ENCODE measurements at regions not wholly inside any gene's neighbourhood (a gene's known extent, or its start where the extent isn't known, plus 50 kb on each side); places are given as distances from the start of the nearest gene placed in this dataset.

GRCh38 chr2:111711270-111711669 lies 172.7 kb downstream of the ANAPC1 start:
- Histone ChIP-seq H3K27ac (ENCODE audit: low read length, poor library complexity, severe bottlenecking) (no peak overlapping the region), H3K4me1 (ENCODE audit: control insufficient read depth, insufficient read depth, low read depth, low read length) (peaks cover 31% of the 10 kb centered on the region), H3K79me1 (replicated peaks; ENCODE audit: low read length, poor library complexity, severe bottlenecking) (no peaks in the 10 kb centered on the region), H2AK5ac (ENCODE audit: low read length, severe bottlenecking) (no peak overlapping the region), H4K8ac (ENCODE audit: low read length) (no peak overlapping the region), H3K4me2 (ENCODE audit: low read length, poor library complexity, severe bottlenecking) (no peak overlapping the region), H3K18ac (ENCODE audit: low read depth in 1 of 2, low read length in 2 of 2) (no peak overlapping the region), H2BK15ac (ENCODE audit: low read depth, poor library complexity, severe bottlenecking) (no peak overlapping the region), H3K9me3 (ENCODE audit: control insufficient read depth, low read length) (peaks cover 4% of the 10 kb centered on the region), H3K9ac (ENCODE audit: low read length) (no peak overlapping the region), H3K36me3 (ENCODE audit: control insufficient read depth in 1 of 2, insufficient read depth in 2 of 2, low read depth in 1 of 2, low read length in 2 of 2) (no peaks in the 10 kb centered on the region), H2BK12ac (ENCODE audit: low read length in 2 of 2) (no peak overlapping the region), H2BK120ac (ENCODE audit: low read depth, low read length) (no peak overlapping the region), H3K27me3 (ENCODE audit: control insufficient read depth in 1 of 2, insufficient read depth in 1 of 2, low read length in 2 of 2) (peaks cover 0 to 12% of the 10 kb centered on the region in 2 experiments), H3K23ac (ENCODE audit: low read length in 2 of 2) (no peak overlapping the region), H4K91ac (ENCODE audit: low read length) (no peak overlapping the region), H3K14ac (ENCODE audit: low read length in 2 of 2) (no peak overlapping the region), H3K4ac (ENCODE audit: low read depth in 1 of 2, low read length in 2 of 2) (no peak overlapping the region), H3K4me3 (ENCODE audit: insufficient read depth in 1 of 2, low read depth in 1 of 2, low read length in 2 of 2) (no peak overlapping the region), H2AFZ (ENCODE audit: low read depth, low read length) (no peak overlapping the region), H2BK5ac (ENCODE audit: low read depth, low read length, poor library complexity, severe bottlenecking) (no peak overlapping the region)
- no peak for DNase-seq
- WGBS: 67% methylated on average over 1 of the region's 4 CpGs

- Histone ChIP-seq H2BK12ac (ENCODE audit: low read length in 2 of 2) (no peak overlapping the region), H3K4me3 (ENCODE audit: insufficient read depth in 1 of 2, low read depth in 1 of 2, low read length in 2 of 2) (no peak overlapping the region), H3K4me1 (ENCODE audit: control insufficient read depth, insufficient read depth, low read depth, low read length) (peaks cover 23% of the 10 kb centered on the region), H3K36me3 (ENCODE audit: control insufficient read depth in 1 of 2, insufficient read depth in 2 of 2, low read depth in 1 of 2, low read length in 2 of 2) (no peaks in the 10 kb centered on the region), H4K8ac (ENCODE audit: low read length) (no peak overlapping the region), H3K14ac (ENCODE audit: low read length in 2 of 2) (no peak overlapping the region), H2AK5ac (ENCODE audit: low read length, severe bottlenecking) (no peak overlapping the region), H3K4me2 (ENCODE audit: low read length, poor library complexity, severe bottlenecking) (no peak overlapping the region), H2BK15ac (ENCODE audit: low read depth, poor library complexity, severe bottlenecking) (no peak overlapping the region), H4K91ac (ENCODE audit: low read length) (no peak overlapping the region), H2BK5ac (ENCODE audit: low read depth, low read length, poor library complexity, severe bottlenecking) (no peak overlapping the region), H3K9me3 (ENCODE audit: control insufficient read depth, low read length) (peaks cover 4% of the 10 kb centered on the region), H2BK120ac (ENCODE audit: low read depth, low read length) (no peak overlapping the region), H3K23ac (ENCODE audit: low read length in 2 of 2) (no peak overlapping the region), H3K4ac (ENCODE audit: low read depth in 1 of 2, low read length in 2 of 2) (no peak overlapping the region), H3K27ac (ENCODE audit: low read length, poor library complexity, severe bottlenecking) (no peak overlapping the region), H3K9ac (ENCODE audit: low read length) (no peak overlapping the region), H3K18ac (ENCODE audit: low read depth in 1 of 2, low read length in 2 of 2) (no peak overlapping the region), H2AFZ (ENCODE audit: low read depth, low read length) (no peak overlapping the region), H3K79me1 (replicated peaks; ENCODE audit: low read length, poor library complexity, severe bottlenecking) (no peaks in the 10 kb centered on the region), H3K27me3 (ENCODE audit: control insufficient read depth in 1 of 2, insufficient read depth in 1 of 2, low read length in 2 of 2) (peaks cover 0 to 8% of the 10 kb centered on the region in 2 experiments)
- no peak for DNase-seq
- whole genome bisulfite sequencing: 60% methylated on average over 4 of the region's 7 CpGs
Observed at GRCh38 chr2:111712361-111712760, 171.6 kb downstream of the ANAPC1 start.

GRCh38 chr2:111712940-111713515 lies 171.0 kb downstream of the ANAPC1 start:
- H3K4me1 ChIP-seq (ENCODE audit: control insufficient read depth, insufficient read depth, low read depth, low read length): peaks cover 20% of the 10 kb centered on the region
- no peak overlapping the region for H3K4ac ChIP-seq (ENCODE audit: low read depth in 1 of 2, low read length in 2 of 2)
- H3K23ac ChIP-seq (ENCODE audit: low read length in 2 of 2): no peak overlapping the region
- peaks cover 4% of the 10 kb centered on the region for H3K9me3 ChIP-seq (ENCODE audit: control insufficient read depth, low read length)
- no peak overlapping the region for H4K8ac ChIP-seq (ENCODE audit: low read length)
- no peak overlapping the region for H2BK12ac ChIP-seq (ENCODE audit: low read length in 2 of 2)
- no peak overlapping the region for H2BK15ac ChIP-seq (ENCODE audit: low read depth, poor library complexity, severe bottlenecking)
- H4K91ac ChIP-seq (ENCODE audit: low read length): no peak overlapping the region
- no peak overlapping the region for H2AK5ac ChIP-seq (ENCODE audit: low read length, severe bottlenecking)
- H3K14ac ChIP-seq (ENCODE audit: low read length in 2 of 2): peak overlapping the region in 1 of 2 experiments; percentile 53
- no peak overlapping the region for H2BK5ac ChIP-seq (ENCODE audit: low read depth, low read length, poor library complexity, severe bottlenecking)
- H3K79me1 ChIP-seq (replicated peaks; ENCODE audit: low read length, poor library complexity, severe bottlenecking): no peaks in the 10 kb centered on the region
- H3K9ac ChIP-seq (ENCODE audit: low read length): no peak overlapping the region
- H3K4me3 ChIP-seq (ENCODE audit: insufficient read depth in 1 of 2, low read depth in 1 of 2, low read length in 2 of 2): no peak overlapping the region
- peaks cover 0 to 8% of the 10 kb centered on the region in 2 experiments for H3K27me3 ChIP-seq (ENCODE audit: control insufficient read depth in 1 of 2, insufficient read depth in 1 of 2, low read length in 2 of 2)
- H3K18ac ChIP-seq (ENCODE audit: low read depth in 1 of 2, low read length in 2 of 2): no peak overlapping the region
- no peaks in the 10 kb centered on the region for H3K36me3 ChIP-seq (ENCODE audit: control insufficient read depth in 1 of 2, insufficient read depth in 2 of 2, low read depth in 1 of 2, low read length in 2 of 2)
- H2BK120ac ChIP-seq (ENCODE audit: low read depth, low read length): no peak overlapping the region
- 96% methylated on average over 4 of the region's 5 CpGs for WGBS
- no peak overlapping the region for H2AFZ ChIP-seq (ENCODE audit: low read depth, low read length)
- no peak overlapping the region for H3K27ac ChIP-seq (ENCODE audit: low read length, poor library complexity, severe bottlenecking)
- DNase-seq: no peak
- H3K4me2 ChIP-seq (ENCODE audit: low read length, poor library complexity, severe bottlenecking): no peak overlapping the region

GRCh38 chr2:111715987-111716904 lies 167.7 kb downstream of the ANAPC1 start:
- no peak overlapping the region for H4K8ac ChIP-seq (ENCODE audit: low read length)
- no peak overlapping the region for H2BK12ac ChIP-seq (ENCODE audit: low read length in 2 of 2)
- H3K4me2 ChIP-seq (ENCODE audit: low read length, poor library complexity, severe bottlenecking): no peak overlapping the region
- H3K79me1 ChIP-seq (replicated peaks; ENCODE audit: low read length, poor library complexity, severe bottlenecking): no peaks in the 10 kb centered on the region
- H3K18ac ChIP-seq (ENCODE audit: low read depth in 1 of 2, low read length in 2 of 2): no peak overlapping the region
- peaks cover 0 to 2% of the 10 kb centered on the region in 2 experiments for H3K27me3 ChIP-seq (ENCODE audit: control insufficient read depth in 1 of 2, insufficient read depth in 1 of 2, low read length in 2 of 2)
- H3K27ac ChIP-seq (ENCODE audit: low read length, poor library complexity, severe bottlenecking): no peak overlapping the region
- H3K9ac ChIP-seq (ENCODE audit: low read length): no peak overlapping the region
- H2BK15ac ChIP-seq (ENCODE audit: low read depth, poor library complexity, severe bottlenecking): no peak overlapping the region
- DNase-seq: no peak
- H2AK5ac ChIP-seq (ENCODE audit: low read length, severe bottlenecking): no peak overlapping the region
- no peak overlapping the region for H3K23ac ChIP-seq (ENCODE audit: low read length in 2 of 2)
- peaks cover 9% of the 10 kb centered on the region for H3K4me1 ChIP-seq (ENCODE audit: control insufficient read depth, insufficient read depth, low read depth, low read length)
- no peak overlapping the region for H2BK5ac ChIP-seq (ENCODE audit: low read depth, low read length, poor library complexity, severe bottlenecking)
- H3K4ac ChIP-seq (ENCODE audit: low read depth in 1 of 2, low read length in 2 of 2): no peak overlapping the region
- peaks cover 4% of the 10 kb centered on the region for H3K9me3 ChIP-seq (ENCODE audit: control insufficient read depth, low read length)
- 89% methylated on average over 9 of the region's 13 CpGs for WGBS
- H3K4me3 ChIP-seq (ENCODE audit: insufficient read depth in 1 of 2, low read depth in 1 of 2, low read length in 2 of 2): no peak overlapping the region
- H2BK120ac ChIP-seq (ENCODE audit: low read depth, low read length): no peak overlapping the region
- no peak overlapping the region for H4K91ac ChIP-seq (ENCODE audit: low read length)
- H3K36me3 ChIP-seq (ENCODE audit: control insufficient read depth in 1 of 2, insufficient read depth in 2 of 2, low read depth in 1 of 2, low read length in 2 of 2): no peaks in the 10 kb centered on the region
- H3K14ac ChIP-seq (ENCODE audit: low read length in 2 of 2): no peak overlapping the region
- no peak overlapping the region for H2AFZ ChIP-seq (ENCODE audit: low read depth, low read length)

Data from mesenchymal stem cell (in vitro differentiated cells and primary cell).